HS-5 (cell line): ENCODE measurements at regions not wholly inside any gene's neighbourhood (a gene's known extent, or its start where the extent isn't known, plus 50 kb on each side); places are given as distances from the start of the nearest gene placed in this dataset.

Experiments used
- DNase-seq: peaks from one replicate; pipeline ENCODE4 v3.0.0-alpha.2; 2012; ENCODE audit warnings: low read depth

DNA sequence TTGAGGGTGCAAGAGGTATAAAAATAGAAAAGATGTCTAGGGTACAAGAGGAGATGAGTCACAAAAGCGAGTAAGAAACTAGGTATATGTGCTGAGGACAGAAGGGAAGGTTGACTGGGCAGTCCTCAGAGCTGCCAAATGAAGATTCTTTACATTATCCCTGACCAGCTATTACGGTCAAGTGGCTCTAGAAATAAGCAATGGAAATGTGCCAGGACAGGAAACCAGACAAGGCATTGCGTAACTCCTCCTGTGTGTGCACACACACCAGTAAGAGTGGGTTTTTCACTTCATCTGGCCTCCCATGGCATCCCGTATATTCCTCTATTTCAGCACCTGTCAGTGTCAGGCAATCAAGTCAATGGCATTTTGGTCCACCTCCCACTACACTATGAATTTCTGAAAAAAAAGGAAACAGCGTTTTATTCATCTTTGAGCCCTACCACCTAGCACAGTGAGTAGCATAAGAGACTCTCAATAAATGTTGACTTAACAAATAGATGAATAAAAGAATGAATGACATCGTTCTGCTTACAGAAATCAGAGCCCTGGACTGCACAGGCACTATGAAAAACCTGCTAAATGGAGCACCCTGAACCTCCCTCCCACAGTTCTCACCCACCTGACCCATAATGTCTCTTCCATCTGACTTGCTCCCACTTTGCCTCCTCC lies 62.6 kb upstream of the KLF3 start:
- peak; percentile 2 for DNase-seq

DNA sequence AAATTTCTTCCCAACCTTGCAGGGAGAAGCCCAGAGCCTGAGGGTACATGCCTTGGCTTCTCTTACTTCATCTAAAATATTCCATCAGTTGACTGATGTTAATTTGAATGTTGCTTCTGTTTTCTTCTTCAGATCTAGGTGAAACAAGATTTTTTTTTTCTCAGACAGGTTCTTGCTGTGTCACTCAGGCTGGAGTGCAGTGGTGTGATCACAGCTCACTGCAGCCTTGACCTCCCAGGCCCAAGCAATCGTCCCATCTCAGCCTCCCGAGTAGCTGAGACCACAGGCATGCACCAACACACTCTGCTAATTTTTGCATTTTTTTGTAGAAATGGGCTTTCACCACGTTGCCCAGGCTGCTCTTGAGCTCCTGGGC lies 62.1 kb upstream of the KLF3 start:
- DNase-seq, result no peak

DNA sequence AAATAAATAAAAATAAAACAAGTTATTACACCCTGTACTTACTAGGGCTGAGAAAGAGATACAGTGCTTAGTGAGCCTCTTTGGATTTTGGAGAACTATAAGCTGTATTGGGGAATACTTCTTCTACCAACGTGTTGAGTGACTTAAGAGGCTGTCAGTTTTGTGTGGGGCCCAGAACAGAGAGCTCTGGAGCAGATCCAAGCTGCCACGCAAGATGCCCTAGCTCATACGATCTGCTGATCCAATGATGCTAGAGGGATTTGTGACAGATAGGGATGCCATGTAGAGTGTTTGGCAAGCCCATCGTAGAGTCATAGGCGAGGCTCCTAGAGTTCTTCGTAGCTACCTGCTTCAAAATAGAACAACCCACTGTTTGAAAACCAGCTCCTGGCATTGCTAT lies 60.3 kb upstream of the KLF3 start:
- DNase-seq, result no peak

DNA sequence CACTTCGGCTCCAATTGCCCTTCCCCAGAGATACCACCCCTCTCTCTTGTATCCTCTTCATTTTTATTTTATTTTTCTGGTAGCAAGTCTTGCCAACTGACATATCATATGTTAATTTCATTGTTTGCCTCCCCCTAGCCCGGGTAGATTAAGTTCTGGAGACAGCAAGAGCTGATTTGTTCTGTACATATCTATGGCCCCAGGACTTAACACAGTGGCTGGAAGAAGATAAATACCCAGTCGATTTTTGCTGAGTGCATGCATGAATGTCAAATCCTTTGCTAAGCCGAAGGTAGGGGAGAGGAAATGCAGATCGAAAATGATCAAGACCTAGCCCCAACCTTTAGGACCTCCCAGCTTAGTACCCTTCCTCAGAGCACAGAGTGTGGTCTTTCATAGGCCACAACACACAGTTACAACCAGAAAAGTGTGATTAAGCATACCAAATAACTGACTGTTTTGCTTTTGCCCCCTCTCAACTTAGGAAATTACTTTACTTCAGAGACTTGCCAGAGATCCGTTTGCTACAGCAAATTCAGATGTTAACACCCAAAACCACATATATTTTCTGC lies 58.7 kb upstream of the KLF3 start:
- no peak for DNase-seq

DNA sequence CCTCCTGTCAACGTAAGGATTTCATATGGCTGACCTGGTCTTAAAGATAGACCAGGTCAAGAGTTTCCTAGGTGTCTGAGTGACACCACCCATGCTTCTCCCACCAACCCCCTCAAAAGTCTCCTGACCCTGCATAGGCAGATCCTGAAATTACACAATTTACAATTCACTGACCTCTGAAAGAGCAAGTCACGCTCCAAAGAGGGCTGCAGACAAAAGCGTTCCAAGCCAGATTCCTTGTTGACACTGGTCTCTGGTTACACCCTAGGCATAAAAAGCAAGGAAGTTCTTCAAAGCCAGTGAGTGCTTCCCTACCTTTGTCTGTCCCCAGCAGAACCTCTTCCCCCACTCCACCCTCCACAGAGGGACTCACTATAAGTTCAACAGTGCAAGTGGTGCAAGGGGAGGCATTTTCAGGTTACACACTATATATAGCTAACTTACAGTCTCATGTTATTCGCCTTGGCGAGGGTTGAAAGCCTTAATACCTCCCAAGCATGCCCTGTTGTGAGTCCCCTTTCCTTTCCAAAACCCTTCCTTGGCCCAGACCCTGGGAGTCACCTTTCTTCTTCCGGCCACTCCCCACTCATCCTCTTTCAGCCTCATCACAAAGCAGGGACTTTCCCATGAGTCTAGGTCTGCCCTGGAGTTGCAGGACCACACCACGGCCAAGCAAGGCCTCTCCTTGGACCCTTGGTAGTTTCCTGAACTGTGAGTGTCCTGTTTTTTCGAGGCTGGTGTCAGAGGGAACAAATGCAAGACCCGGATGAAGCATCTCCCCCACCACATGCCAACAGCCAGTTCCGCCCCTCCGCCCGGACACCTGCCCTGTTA lies 58.0 kb upstream of the KLF3 start:
- no peak for DNase-seq

DNA sequence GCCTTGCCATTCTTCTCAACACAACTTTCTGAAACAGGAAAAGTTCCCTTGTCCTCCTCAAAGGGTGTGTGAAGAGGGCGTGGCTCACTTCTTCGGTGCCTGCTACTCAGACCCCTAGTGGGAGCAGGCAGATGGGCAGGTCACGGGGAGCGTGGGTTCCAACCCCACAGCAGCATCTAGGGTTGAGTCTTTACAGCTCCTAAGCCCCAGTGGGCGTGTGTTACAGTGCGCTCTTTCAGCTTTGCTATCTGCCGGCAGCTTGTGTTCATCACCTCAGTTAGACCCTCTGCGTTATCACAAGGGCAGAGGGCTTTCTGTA lies 57.5 kb upstream of the KLF3 start:
- no peak for DNase-seq

DNA sequence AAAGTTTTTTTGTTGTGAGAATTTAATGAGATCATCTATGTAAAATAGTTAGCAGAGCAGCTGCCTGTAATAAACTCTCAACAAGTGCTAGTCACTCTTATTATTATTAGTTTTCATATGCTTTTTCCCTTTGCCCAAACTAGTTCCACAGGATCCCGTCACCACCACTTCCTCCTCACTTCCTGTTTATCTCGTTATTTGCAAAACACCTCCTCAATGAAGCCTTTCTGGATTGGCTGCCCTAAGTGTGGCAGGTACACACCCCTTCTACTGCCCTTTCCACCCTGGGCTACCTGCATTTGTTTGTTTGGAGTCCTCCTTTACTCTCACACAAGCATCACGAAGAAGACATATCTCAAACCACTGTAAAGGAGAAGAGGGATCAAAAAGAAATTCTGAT lies 54.4 kb upstream of the KLF3 start:
- DNase-seq, result no peak

DNA sequence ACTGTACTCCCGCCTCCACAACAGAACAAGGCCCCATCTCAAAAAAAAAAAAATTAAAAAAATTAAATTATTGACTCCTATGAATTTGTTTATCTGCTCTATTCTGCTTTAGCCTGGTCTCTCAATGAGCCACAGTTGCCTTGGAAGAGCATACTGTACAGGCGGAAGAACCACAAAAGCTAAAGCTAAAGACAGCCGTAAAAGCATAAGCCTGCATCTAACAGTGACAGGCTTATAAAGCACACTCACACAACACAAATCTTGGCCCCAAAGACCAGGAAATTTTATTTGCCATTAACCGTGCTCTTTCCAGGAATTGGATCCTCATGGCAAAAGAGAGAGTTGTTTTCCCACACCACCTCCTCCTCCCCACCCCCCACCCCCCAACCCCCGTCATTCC lies 53.5 kb upstream of the KLF3 start:
- DNase-seq, result no peak

DNA sequence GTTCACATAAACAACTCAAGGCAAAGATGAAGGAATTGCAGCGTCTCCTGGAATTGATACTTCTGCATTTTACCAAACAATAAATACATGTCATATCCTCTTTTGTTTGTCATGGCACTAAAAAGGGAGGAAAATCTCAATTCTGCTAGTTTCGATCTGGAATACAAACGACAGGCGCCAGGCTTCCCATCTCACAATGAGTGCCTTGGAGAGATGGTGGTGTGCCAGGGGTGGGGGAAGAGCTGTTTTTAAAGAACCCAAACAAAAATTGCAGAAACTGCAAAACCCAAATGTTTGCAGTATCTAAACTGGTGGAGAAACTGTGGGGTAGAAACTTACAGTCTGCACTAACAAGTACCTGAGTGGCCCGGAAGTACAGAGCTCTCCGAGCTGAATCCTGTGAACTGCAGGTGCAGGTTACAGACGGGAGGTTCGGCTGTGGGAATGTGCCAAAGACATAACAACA lies 53.0 kb upstream of the KLF3 start:
- DNase-seq, result no peak

DNA sequence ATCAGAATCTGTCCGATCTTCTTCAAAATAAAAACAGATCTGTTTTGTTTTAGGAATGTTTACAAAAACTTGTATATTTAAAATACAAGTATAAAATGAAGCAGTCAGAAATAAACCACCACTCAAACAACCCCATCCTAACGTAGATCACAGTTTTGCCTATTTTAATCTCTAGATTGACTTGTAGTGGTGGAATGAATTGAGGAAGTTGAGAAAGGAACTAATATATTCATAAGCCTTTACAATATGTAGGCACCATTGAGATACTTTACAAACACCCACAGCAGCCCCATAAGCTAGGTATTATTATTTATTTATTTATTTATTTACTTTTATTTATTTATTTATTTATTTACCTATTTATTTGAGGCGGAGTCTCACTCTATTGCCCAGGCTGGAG lies 52.3 kb upstream of the KLF3 start:
- no peak for DNase-seq

DNA sequence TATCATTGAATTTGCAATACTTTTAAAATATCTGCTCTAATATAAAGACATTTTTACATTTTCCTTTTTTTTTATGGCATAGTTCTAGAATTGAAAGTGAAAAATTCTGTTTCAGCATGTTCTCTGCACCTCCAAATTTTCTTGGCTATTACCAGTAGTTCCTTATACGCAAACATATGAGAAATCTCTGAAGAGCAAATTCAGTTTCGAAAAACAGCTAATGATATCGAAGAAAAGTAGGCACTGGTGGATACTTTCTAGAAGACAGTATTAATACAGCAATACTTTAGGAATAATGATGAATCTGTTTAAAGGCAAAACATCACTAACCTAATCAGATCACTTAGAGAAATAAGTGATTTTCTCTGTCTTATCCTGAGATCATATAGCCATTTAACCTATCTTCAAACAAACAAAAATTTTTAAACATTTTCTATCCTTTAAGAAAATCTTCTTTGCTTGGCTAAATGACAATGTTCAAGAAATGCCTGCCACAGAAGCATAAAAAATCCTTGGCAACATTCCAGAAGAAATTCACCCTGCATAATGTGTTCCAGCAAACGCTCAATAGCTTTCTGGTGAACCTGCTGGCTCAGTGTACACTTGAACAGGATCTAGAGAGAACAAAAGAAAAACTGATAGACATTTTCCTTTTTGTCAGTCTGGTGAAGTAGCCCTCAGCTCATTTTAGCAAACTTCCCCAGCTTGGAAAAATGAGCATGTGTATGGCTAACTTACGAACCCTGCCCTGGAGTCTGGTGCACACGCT lies 51.2 kb upstream of the KLF3 start:
- DNase-seq, result no peak
